ENCODE measurements at regions not wholly inside any gene's neighbourhood (a gene's known extent, or its start where the extent isn't known, plus 50 kb on each side); places are given as distances from the start of the nearest gene placed in this dataset.

GRCh38 chr4:167452922-167453430 is 218.7 kb upstream of the SPOCK3 start:
- TF ChIP-seq POLR2A (IDR thresholded peaks at IDR 0.05; ENCODE audit: low read length), result no peak
- TF ChIP-seq GATA1 (IDR thresholded peaks at IDR 0.05; ENCODE audit: low read depth, low read length), result no peak

Measured in erythroblast (primary cell).